Right renal pelvis (tissue), 4 donors: ENCODE measurements at regions not wholly inside any gene's neighbourhood (a gene's known extent, or its start where the extent isn't known, plus 50 kb on each side); places are given as distances from the start of the nearest gene placed in this dataset.
"Not testable (repeated sequence)": the region's sequence is repeated elsewhere in the genome, so short reads cannot be mapped to it uniquely, and the experiment has no call there.

Experiments used
- DNase-seq, 4 donors: peaks; one replicate each; pipeline ENCODE4 v3.0.0-alpha.2; 2013; ENCODE audit warnings: low read depth in 4 of 4, low spot score in 3 of 4, missing footprints in 1 of 4

DNA sequence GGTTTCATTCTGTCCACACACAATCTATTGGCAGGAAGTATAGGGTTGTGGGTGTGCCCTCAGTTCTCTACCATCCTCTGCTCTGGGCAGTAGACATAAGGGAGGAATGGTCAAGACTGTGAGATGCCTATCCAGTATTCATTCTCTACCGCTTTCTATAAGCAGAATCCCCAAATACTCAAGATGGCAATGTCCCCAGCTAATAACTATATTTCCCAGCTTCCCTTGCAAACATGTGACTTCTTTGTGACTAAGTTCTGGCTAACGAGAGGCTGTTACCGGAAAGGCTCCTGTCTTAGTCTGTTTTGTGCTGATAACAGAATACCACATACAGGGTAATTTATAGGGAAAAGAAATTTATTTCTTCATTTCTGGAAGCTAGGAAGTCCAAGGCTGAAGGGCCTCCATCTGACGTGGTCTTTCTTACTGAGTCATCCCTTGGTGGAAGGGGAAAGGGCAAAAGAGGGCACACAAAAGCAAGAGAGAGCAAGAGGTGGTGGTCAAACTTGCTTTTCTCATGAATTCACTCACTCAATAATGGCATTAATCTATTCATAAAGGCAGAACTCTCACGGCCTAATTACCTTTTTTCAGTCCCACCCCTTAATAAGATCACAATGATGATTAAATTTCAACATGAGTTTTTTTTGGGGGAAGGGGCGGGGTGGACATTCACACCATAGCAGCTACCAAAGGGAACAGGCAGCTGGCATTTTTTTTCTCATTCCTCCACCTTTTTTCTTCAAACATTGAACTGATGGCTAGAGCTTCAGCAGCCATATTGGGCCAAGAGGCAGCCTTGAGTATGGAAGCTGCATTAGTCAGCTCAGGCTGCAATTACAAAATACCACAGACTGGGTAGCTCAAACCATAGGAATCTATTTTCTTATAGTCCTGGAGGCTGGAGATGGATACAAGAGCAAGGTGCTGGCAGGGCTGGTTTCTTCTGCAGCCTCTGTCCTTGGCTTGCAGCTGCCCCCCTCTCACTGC lies 109.7 kb upstream of the OR9Q1 start:
- no peak for DNase-seq

GRCh38 chr11:57917632-57918031 lies 106.0 kb upstream of the OR9Q1 start:
- no peak for DNase-seq

GRCh38 chr11:57920971-57921370 lies 102.7 kb upstream of the OR9Q1 start:
- no peak for DNase-seq

DNA sequence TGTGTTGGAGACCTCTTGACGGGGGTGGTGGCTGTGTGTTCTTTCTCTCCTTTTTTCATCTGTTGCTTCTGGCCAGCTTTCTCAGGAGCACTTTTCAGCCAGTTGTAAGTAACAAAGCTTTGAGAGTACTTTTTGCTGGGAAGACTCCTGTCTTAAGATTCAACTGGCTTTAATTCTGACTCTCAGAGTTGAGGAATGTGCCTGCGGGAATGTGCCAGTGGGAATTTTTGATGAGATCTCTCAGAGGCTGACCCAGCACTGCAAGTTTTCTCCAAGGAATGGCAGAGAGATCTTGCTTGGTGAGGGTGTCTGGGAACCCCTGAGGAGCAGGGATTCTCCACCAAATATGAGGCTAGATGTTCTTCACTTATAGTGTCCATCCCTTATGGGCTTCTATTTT lies 91.6 kb upstream of the OR9Q1 start:
- DNase-seq, result no peak

DNA sequence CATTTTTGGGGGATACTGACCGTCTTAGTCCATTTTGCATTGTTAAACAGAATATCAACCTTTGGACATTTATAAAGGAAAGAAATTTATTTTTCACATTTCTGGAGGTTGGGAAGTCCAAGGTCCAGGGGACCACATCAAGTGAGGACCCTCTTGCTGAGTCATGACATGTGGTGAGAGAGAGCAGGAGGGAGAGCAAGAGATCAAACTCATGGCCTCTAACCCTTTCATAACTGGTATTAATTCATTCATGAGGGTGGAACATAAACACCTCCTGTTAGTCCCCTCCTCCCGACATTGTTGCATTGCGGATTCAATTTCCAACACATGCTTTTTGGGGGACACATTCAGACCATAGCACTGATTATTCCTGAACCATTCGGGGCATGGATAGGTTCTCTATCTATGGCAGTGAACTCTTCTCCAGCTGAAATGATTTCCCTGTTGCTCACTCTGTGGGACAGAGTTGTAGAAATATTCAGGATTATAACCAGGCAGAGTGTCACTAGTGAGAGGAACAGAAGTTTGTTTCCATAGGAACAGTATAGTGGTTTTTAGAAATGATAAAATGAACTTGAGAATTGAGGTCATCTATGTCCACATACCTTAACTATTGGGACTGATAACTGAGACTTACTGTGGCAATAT lies 88.2 kb upstream of the OR9Q1 start:
- no peak for DNase-seq

GRCh38 chr11:57936050-57936418 lies 87.6 kb upstream of the OR9Q1 start:
- no peak for DNase-seq

DNA sequence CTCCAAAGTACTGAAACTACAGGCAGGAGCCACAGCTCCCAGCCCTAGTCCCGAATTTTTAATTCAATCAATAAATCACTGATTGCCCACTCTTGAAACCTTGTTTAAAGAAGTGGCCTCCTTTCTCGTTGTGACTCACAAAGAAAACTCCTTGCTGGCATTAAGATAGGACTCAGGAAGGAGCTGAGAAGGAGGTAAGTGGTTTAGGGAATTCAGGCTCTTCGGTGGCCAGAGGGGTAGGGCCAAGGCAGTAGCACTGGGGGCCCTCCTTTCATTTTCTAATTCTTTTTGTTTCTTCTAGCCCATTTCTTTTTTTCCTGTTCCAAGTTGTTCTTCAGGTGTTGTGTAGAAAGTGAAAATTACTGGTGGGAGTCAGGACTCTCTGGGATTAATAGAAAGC lies 86.2 kb upstream of the OR9Q1 start:
- no peak for DNase-seq

DNA sequence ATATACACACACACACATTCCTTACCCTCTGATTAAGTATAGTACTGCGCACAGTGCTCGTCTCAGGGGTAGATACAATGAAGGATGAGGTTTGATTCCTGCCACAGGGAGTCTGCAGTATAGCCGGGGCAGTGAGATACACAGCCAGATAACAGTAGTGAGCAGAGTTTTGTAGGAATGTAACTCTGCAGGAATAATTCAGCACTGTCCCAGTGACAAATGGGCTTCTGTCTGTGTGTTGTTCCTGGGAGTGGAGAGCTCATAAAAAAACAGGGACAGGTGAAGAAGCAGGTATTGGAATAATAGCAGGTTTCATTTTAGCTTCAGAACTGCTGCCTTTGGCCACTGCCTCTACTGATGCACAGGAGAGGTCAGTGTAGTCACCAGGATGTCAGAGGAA lies 85.3 kb upstream of the OR9Q1 start:
- DNase-seq, result no peak

GRCh38 chr11:57940044-57940756 lies 83.5 kb upstream of the OR9Q1 start:
- DNase-seq, result no peak

- no peak for DNase-seq
Measured at GRCh38 chr11:57941875-57942274, 81.8 kb upstream of the OR9Q1 start.

DNA sequence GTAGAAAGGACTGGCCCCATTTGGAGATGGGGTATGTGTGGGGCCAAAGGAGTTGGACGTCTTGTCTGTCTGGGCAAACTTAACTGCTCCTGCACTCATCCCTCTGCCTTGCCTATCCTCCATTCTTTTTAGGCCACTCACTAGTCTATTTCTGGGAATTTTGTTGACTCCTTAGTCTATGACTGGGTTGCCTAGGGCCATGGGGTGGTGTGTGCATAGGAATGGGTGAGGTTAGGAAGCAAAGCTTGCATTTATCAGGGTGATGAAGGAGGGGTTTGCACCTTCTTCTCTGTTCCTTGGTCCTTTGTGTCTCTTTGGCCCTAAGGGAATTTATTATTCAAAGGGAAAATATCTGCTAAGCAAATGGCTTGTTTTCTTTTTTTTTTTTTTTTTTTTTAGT lies 80.9 kb upstream of the OR9Q1 start:
- DNase-seq, result no peak

- not testable (repeated sequence) for DNase-seq
Measured at GRCh38 chr11:57943766-57944165, 79.9 kb upstream of the OR9Q1 start.

- DNase-seq, result no peak
Measured at GRCh38 chr11:57946628-57947027, 77.1 kb upstream of the OR9Q1 start.

- no peak for DNase-seq
Measured at GRCh38 chr11:57964660-57965059, 59.0 kb upstream of the OR9Q1 start.

GRCh38 chr11:57971272-57972012 lies 52.2 kb upstream of the OR9Q1 start:
- DNase-seq, result no peak

DNA sequence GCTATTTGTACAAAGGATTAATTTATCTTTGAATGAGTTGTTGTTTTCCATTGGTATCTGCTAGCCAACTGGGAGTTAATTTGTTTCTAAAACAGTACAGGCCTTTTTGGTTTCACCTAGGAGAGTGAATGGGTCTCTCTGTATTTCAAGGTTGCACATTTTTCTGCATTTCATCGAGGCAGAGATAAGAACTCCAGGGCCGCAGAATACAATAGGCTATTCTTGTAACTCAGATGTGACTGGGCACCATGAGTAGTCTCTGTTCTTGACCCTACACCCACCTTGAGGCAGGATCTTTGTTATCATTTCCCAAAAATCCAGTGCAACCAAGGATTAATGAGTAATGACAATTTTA lies 51.7 kb upstream of the OR9Q1 start:
- no peak for DNase-seq
